H9 (cell line): ENCODE measurements at regions not wholly inside any gene's neighbourhood (a gene's known extent, or its start where the extent isn't known, plus 50 kb on each side); places are given as distances from the start of the nearest gene placed in this dataset.

Source experiments
- DNase-seq: peaks from one replicate; pipeline ENCODE4 v3.0.0-alpha.2; 2017
- H2AFZ ChIP-seq: one replicate; pipeline ENCODE4 v1.6.1; 2013; ENCODE audit warnings: mild to moderate bottlenecking, low read length, control low read depth, moderate library complexity
- H2AK5ac ChIP-seq: 2 replicates; pipeline ENCODE4 v1.6.1; 2013; ENCODE audit warnings: low read length, control low read depth, mixed read lengths; ENCODE audit not compliant: insufficient read length
- H2BK120ac ChIP-seq: one replicate; pipeline ENCODE4 v1.6.1; 2013; ENCODE audit warnings: low read depth, mild to moderate bottlenecking, low read length, control low read depth, inconsistent platforms; ENCODE audit not compliant: poor library complexity, severe bottlenecking
- H2BK12ac ChIP-seq: 2 replicates; pipeline ENCODE4 v1.6.1; 2013; ENCODE audit warnings: low read length, control low read depth, mixed read lengths, low read depth; ENCODE audit not compliant: insufficient read length
- H2BK15ac ChIP-seq: 2 replicates; pipeline ENCODE4 v1.6.1; 2013; ENCODE audit warnings: low read depth, low read length, control low read depth
- H2BK20ac ChIP-seq: one replicate; pipeline ENCODE4 v1.6.1; 2013; ENCODE audit warnings: low read depth, mild to moderate bottlenecking, low read length, control low read depth, inconsistent platforms; ENCODE audit not compliant: poor library complexity, severe bottlenecking
- H2BK5ac ChIP-seq: 2 replicates; pipeline ENCODE4 v1.6.1; 2013; ENCODE audit warnings: low read length, control low read depth, mixed read lengths; ENCODE audit not compliant: insufficient read length
- H3K14ac ChIP-seq: 2 replicates; pipeline ENCODE4 v1.6.1; 2013; ENCODE audit warnings: low read length, control low read depth; ENCODE audit not compliant: insufficient read depth
- H3K18ac ChIP-seq: 2 replicates; pipeline ENCODE4 v1.6.1; 2013; ENCODE audit warnings: low read depth, mild to moderate bottlenecking, mixed read lengths, low read length, control low read depth; ENCODE audit not compliant: insufficient read length
- H3K23ac ChIP-seq: 2 replicates; pipeline ENCODE4 v1.6.1; 2013; ENCODE audit warnings: low read length, control low read depth, mixed read lengths, low read depth; ENCODE audit not compliant: insufficient read length
- H3K23me2 ChIP-seq: 2 replicates; pipeline ENCODE4 v1.6.1; 2013; ENCODE audit warnings: low read depth, mild to moderate bottlenecking, mixed read lengths, low read length, control low read depth; ENCODE audit not compliant: insufficient read length, poor library complexity, severe bottlenecking
- H3K27ac ChIP-seq: 2 replicates; pipeline ENCODE4 v1.5.1; 2013; ENCODE audit warnings: low read length, control low read depth, mixed read lengths, low read depth; ENCODE audit not compliant: insufficient read length
- H3K27me3 ChIP-seq: 2 replicates; pipeline ENCODE4 v1.6.1; 2013; ENCODE audit warnings: low read length, control low read depth, inconsistent platforms; ENCODE audit not compliant: insufficient read depth
- H3K4ac ChIP-seq: 2 replicates; pipeline ENCODE4 v1.6.1; 2013; ENCODE audit warnings: low read depth, mild to moderate bottlenecking, control low read depth, inconsistent platforms, low read length, moderate library complexity
- H3K4me1 ChIP-seq: 2 replicates; pipeline ENCODE4 v1.6.1; 2013; ENCODE audit warnings: low read length, control low read depth, inconsistent platforms; ENCODE audit not compliant: insufficient read depth
- H3K4me2 ChIP-seq: 2 replicates; pipeline ENCODE4 v1.6.1; 2013; ENCODE audit warnings: low read length, control low read depth, mixed read lengths; ENCODE audit not compliant: insufficient read length, insufficient read depth
- H3K56ac ChIP-seq: 2 replicates; pipeline ENCODE4 v1.6.1; 2013; ENCODE audit warnings: low read depth, mild to moderate bottlenecking, mixed read lengths, low read length, control low read depth; ENCODE audit not compliant: insufficient read length
- H3K79me1 ChIP-seq: 2 replicates; pipeline ENCODE4 v1.6.1; 2013; ENCODE audit warnings: low read depth, mild to moderate bottlenecking, moderate library complexity, low read length, control low read depth, inconsistent platforms; ENCODE audit not compliant: insufficient read depth, poor library complexity, severe bottlenecking
- H3K79me2 ChIP-seq: 2 replicates; pipeline ENCODE4 v1.6.1; 2013; ENCODE audit warnings: low read length, control low read depth, inconsistent platforms; ENCODE audit not compliant: insufficient read depth
- H3K9ac ChIP-seq: 2 replicates; pipeline ENCODE4 v1.6.1; 2013; ENCODE audit warnings: low read length, control low read depth, mixed read lengths; ENCODE audit not compliant: insufficient read length; ENCODE audit errors: extremely low read depth
- H3K9me3 ChIP-seq: one replicate; pipeline ENCODE4 v1.6.1; 2013; ENCODE audit warnings: low read depth, low read length, inconsistent platforms; ENCODE audit not compliant: control insufficient read depth
- H3T11ph ChIP-seq: one replicate; pipeline ENCODE4 v1.6.1; 2013; ENCODE audit warnings: mild to moderate bottlenecking, low read length, control low read depth, inconsistent platforms
- H4K20me1 ChIP-seq: one replicate; pipeline ENCODE4 v1.6.1; 2013; ENCODE audit not compliant: control insufficient read depth, insufficient read length, insufficient read depth
- H4K5ac ChIP-seq: 2 replicates; pipeline ENCODE4 v1.6.1; 2013; ENCODE audit warnings: low read depth, mild to moderate bottlenecking, mixed read lengths, low read length, control low read depth; ENCODE audit not compliant: insufficient read length
- H4K8ac ChIP-seq: replicated peaks from 2 replicates; pipeline ENCODE4 v1.6.1; 2013; ENCODE audit warnings: low read length, control low read depth, mixed read lengths, low read depth; ENCODE audit not compliant: insufficient read length
- H4K91ac ChIP-seq: 2 replicates; pipeline ENCODE4 v1.6.1; 2013; ENCODE audit warnings: low read depth, mild to moderate bottlenecking, moderate library complexity, mixed read lengths, low read length, control low read depth; ENCODE audit not compliant: insufficient read length
- H3K27ac Mint-ChIP-seq, 3 experiments: 2 replicates in 2 of 3; 3 replicates in 1 of 3; pipeline ENCODE4 v1.8.0; 2020 to 2021; ENCODE audit warnings: mixed read lengths in 3 of 3, mild to moderate bottlenecking in 1 of 3, moderate library complexity in 1 of 3
- H3K27me3 Mint-ChIP-seq: 2 replicates; pipeline ENCODE4 v1.8.0; 2021; ENCODE audit warnings: low read depth, mild to moderate bottlenecking, moderate library complexity, mixed read lengths
- H3K36me3 Mint-ChIP-seq, 3 experiments: 2 replicates in 2 of 3; 3 replicates in 1 of 3; pipeline ENCODE4 v1.8.0; 2020 to 2021; ENCODE audit warnings: low read depth in 3 of 3, mixed read lengths in 3 of 3; ENCODE audit not compliant: insufficient read depth in 1 of 3
- H3K4me1 Mint-ChIP-seq, 2 experiments: 2 replicates each; pipeline ENCODE4 v1.8.0; 2020; ENCODE audit warnings: mixed read lengths in 2 of 2
- H3K4me3 Mint-ChIP-seq, 2 experiments: 2 replicates in 1 of 2; 3 replicates in 1 of 2; pipeline ENCODE4 v1.8.0; 2020 to 2021; ENCODE audit warnings: mild to moderate bottlenecking in 2 of 2, mixed read lengths in 2 of 2, moderate library complexity in 1 of 2
- H3K9me3 Mint-ChIP-seq, 2 experiments: 2 replicates in 1 of 2; 3 replicates in 1 of 2; pipeline ENCODE4 v1.8.0; 2020; ENCODE audit warnings: mild to moderate bottlenecking in 2 of 2, mixed read lengths in 2 of 2, moderate library complexity in 1 of 2
- CTCF ChIP-seq: fragments of 200-600 bp; sonication (generic); conservative IDR thresholded peaks from 3 replicates; pipeline ENCODE4 v1.8.0; 2021; ENCODE audit warnings: antibody characterized with exemption, mild to moderate bottlenecking
- WGBS: extraction: QIAGEN DNeasy Blood & Tissue Kit; methylation state at CpG from one replicate; pipeline ENCODE4 v1.1.7; 2013; ENCODE audit warnings: missing lambda C conversion rate, low lambda C conversion rate, mixed read lengths; ENCODE audit not compliant: insufficient read length; ENCODE audit errors: extremely low coverage; 5-methylcytosine and 5-hydroxymethylcytosine counted together

GRCh38 chr16:50960517-50961202 lies 190.4 kb downstream of the SALL1 start:
- H3K79me1 ChIP-seq: no peaks in the 10 kb centered on the region
- no peaks in the 10 kb centered on the region for H3K9me3 ChIP-seq
- peak overlapping the region; percentile 35 for H3K18ac ChIP-seq
- no peak overlapping the region for H2BK20ac ChIP-seq
- Mint-ChIP-seq H3K9me3 (no peaks in the 10 kb centered on the region), H3K36me3 (no peaks in the 10 kb centered on the region), H3K4me3 (no peak overlapping the region), H3K27me3 (peaks cover 2% of the 10 kb centered on the region; the same call in 1 of the 2 replicates), H3K27ac (no peak overlapping the region), H3K4me1 (peaks cover 5 to 7% of the 10 kb centered on the region in 2 experiments)
- no peaks in the 10 kb centered on the region for H3K27me3 ChIP-seq
- H3T11ph ChIP-seq: no peak overlapping the region
- H3K56ac ChIP-seq: no peak overlapping the region
- no peak overlapping the region for H2AK5ac ChIP-seq
- H3K23ac ChIP-seq: no peak overlapping the region
- H3K23me2 ChIP-seq: no peaks in the 10 kb centered on the region
- H4K5ac ChIP-seq: no peak overlapping the region
- H4K91ac ChIP-seq: no peak overlapping the region
- TF ChIP-seq CTCF: no peak
- H2AFZ ChIP-seq: no peak overlapping the region
- no peak overlapping the region for H3K4ac ChIP-seq
- no peak overlapping the region for H2BK15ac ChIP-seq
- no peak overlapping the region for H2BK120ac ChIP-seq
- H3K79me2 ChIP-seq: no peaks in the 10 kb centered on the region
- no peak overlapping the region for H3K27ac ChIP-seq
- H3K4me2 ChIP-seq: no peak overlapping the region
- peaks cover 4% of the 10 kb centered on the region for H3K4me1 ChIP-seq
- no peaks in the 10 kb centered on the region for H4K20me1 ChIP-seq
- no peak overlapping the region for H3K14ac ChIP-seq
- no peak overlapping the region for H2BK12ac ChIP-seq
- H4K8ac ChIP-seq: no peak overlapping the region
- no peak overlapping the region for H2BK5ac ChIP-seq
- no peak overlapping the region for H3K9ac ChIP-seq
- no CpG with 5 or more reads among the region's 2 CpGs for WGBS
- peak; percentile 43 for DNase-seq
